ENCODE measurements at regions not wholly inside any gene's neighbourhood (a gene's known extent, or its start where the extent isn't known, plus 50 kb on each side); places are given as distances from the start of the nearest gene placed in this dataset.
"Not testable (repeated sequence)": the region's sequence is repeated elsewhere in the genome, so short reads cannot be mapped to it uniquely, and the experiment has no call there.

GRCh38 chr14:57150449-57150848, 118.3 kb downstream of the EXOC5 start:
- Histone ChIP-seq H3K27me3 (no peaks in the 10 kb centered on the region), H3K4me3 (no peak overlapping the region), H3K4me1 (no peaks in the 10 kb centered on the region), H3K27ac (no peak overlapping the region), H3K36me3 (no peaks in the 10 kb centered on the region), H3K9me3 (no peaks in the 10 kb centered on the region)
- no peak for DNase-seq (ENCODE audit: low spot score)
- TF ChIP-seq, protein P1, sequence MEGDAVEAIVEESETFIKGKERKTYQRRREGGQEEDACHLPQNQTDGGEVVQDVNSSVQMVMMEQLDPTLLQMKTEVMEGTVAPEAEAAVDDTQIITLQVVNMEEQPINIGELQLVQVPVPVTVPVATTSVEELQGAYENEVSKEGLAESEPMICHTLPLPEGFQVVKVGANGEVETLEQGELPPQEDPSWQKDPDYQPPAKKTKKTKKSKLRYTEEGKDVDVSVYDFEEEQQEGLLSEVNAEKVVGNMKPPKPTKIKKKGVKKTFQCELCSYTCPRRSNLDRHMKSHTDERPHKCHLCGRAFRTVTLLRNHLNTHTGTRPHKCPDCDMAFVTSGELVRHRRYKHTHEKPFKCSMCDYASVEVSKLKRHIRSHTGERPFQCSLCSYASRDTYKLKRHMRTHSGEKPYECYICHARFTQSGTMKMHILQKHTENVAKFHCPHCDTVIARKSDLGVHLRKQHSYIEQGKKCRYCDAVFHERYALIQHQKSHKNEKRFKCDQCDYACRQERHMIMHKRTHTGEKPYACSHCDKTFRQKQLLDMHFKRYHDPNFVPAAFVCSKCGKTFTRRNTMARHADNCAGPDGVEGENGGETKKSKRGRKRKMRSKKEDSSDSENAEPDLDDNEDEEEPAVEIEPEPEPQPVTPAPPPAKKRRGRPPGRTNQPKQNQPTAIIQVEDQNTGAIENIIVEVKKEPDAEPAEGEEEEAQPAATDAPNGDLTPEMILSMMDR (IDR thresholded peaks at IDR 0.05), result no peak

GRCh38 chr14:57139173-57139572, 129.5 kb downstream of the EXOC5 start:
- H3K27me3 ChIP-seq, result no peaks in the 10 kb centered on the region
- TF ChIP-seq, protein P1 (IDR thresholded peaks at IDR 0.05), result no peak

GRCh38 chr14:57136669-57137328, 131.9 kb downstream of the EXOC5 start:
- Histone ChIP-seq H3K27me3 (no peaks in the 10 kb centered on the region), H3K4me1 (no peaks in the 10 kb centered on the region), H3K27ac (no peak overlapping the region), H3K36me3 (no peaks in the 10 kb centered on the region), H3K9me3 (no peaks in the 10 kb centered on the region), H3K4me3 (no peak overlapping the region)
- TF ChIP-seq, protein P1 (IDR thresholded peaks at IDR 0.05), result no peak
- DNase-seq (ENCODE audit: low spot score), result no peak

More at GRCh38 chr14:57139173-57139572, 129.5 kb downstream of the EXOC5 start:
- no peak for DNase-seq (ENCODE audit: low spot score)
- no peaks in the 10 kb centered on the region for H3K9me3 ChIP-seq
- no peaks in the 10 kb centered on the region for H3K4me1 ChIP-seq
- H3K4me3 ChIP-seq, result no peak overlapping the region
- H3K27ac ChIP-seq, result no peak overlapping the region
- H3K36me3 ChIP-seq, result no peaks in the 10 kb centered on the region

DNA sequence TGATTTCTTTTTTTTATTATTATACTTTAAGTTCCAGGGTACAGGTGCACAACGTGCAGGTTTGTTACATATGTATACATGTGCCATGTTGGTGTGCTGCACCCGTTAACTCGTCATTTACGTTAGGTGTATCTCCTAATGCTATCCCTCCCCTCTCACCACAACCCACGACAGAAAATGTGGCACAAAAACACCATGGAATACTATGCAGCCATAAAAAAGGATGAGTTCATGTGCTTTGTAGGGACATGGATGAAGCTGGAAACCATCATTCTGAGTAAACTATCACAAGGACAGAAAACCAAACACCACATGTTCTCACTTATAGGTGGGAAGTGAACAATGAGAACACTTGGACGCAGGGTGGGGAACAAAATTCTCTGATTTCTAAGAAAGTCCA, 140.9 kb downstream of the EXOC5 start:
- not testable (repeated sequence) for H3K27me3 ChIP-seq; H3K27ac ChIP-seq; H3K9me3 ChIP-seq; H3K4me3 ChIP-seq; H3K4me1 ChIP-seq; DNase-seq (ENCODE audit: low spot score); H3K36me3 ChIP-seq

DNA sequence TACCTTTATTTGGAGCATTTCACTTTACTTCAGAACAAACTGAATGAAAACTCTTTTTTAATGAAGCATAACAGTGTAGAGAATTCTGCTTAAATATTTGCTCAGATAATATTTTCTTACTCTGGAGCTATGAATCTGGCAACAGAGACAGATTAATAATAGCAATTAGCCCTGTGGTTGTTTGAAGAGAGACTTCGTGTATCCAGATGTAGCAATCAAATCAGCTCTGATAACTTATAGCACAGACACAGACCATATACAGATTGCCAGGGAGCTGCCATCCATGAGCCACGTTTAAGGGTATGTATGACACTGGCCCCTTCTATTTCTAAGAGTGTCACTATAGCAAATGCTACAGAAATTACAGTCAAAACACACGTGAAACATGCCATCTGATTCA, 146.6 kb downstream of the EXOC5 start:
- Histone ChIP-seq H3K36me3 (no peaks in the 10 kb centered on the region), H3K4me1 (no peaks in the 10 kb centered on the region)
- TF ChIP-seq, protein P1 (IDR thresholded peaks at IDR 0.05), result no peak

GRCh38 chr14:57112072-57112807, 156.5 kb downstream of the EXOC5 start:
- not testable (repeated sequence) for H3K36me3 ChIP-seq; H3K27me3 ChIP-seq; H3K4me3 ChIP-seq; DNase-seq (ENCODE audit: low spot score); H3K4me1 ChIP-seq; H3K9me3 ChIP-seq; H3K27ac ChIP-seq

More for the DNA sequence above, 146.6 kb downstream of the EXOC5 start:
- DNase-seq (ENCODE audit: low spot score), result no peak
- Histone ChIP-seq H3K27ac (no peak overlapping the region), H3K9me3 (no peaks in the 10 kb centered on the region), H3K4me3 (no peak overlapping the region), H3K27me3 (no peaks in the 10 kb centered on the region)

GRCh38 chr14:57110411-57110810, 158.3 kb downstream of the EXOC5 start:
- H3K27me3 ChIP-seq, H3K27ac ChIP-seq: not testable (repeated sequence)

More at GRCh38 chr14:57110411-57110810, 158.3 kb downstream of the EXOC5 start:
- not testable (repeated sequence) for H3K36me3 ChIP-seq; DNase-seq (ENCODE audit: low spot score); H3K4me1 ChIP-seq; H3K4me3 ChIP-seq
- peaks cover 0 to 11% of the 10 kb centered on the region in 2 donors for H3K9me3 ChIP-seq
